Gastrocnemius medialis (tissue), 4 donors: ENCODE measurements at regions not wholly inside any gene's neighbourhood (a gene's known extent, or its start where the extent isn't known, plus 50 kb on each side); places are given as distances from the start of the nearest gene placed in this dataset.
"Not testable (repeated sequence)": the region's sequence is repeated elsewhere in the genome, so short reads cannot be mapped to it uniquely, and the experiment has no call there.

Source experiments
- POLR2A ChIP-seq, 2 donors: fragments of 450-650 bp; IDR thresholded peaks; one replicate each; pipeline ENCODE4 v1.6.1; 2017; ENCODE audit warnings: antibody characterized with exemption in 2 of 2, mild to moderate bottlenecking in 2 of 2, moderate library complexity in 2 of 2
- TF ChIP-seq, protein P1 (sequence below), 5 experiments: fragments of 450-650 bp in 3 of 5; fragments of 200-600 bp in 2 of 5; sonication (generic) in 2 of 5; IDR thresholded peaks in 4 of 5; conservative IDR thresholded peaks in 1 of 5; 1 replicate in 4 of 5; 2 replicates in 1 of 5; pipeline ENCODE4 v1.5.1; 2016 to 2019; ENCODE audit warnings: antibody characterized with exemption in 5 of 5, mild to moderate bottlenecking in 3 of 5, moderate library complexity in 3 of 5

- TF ChIP-seq, protein P1, sequence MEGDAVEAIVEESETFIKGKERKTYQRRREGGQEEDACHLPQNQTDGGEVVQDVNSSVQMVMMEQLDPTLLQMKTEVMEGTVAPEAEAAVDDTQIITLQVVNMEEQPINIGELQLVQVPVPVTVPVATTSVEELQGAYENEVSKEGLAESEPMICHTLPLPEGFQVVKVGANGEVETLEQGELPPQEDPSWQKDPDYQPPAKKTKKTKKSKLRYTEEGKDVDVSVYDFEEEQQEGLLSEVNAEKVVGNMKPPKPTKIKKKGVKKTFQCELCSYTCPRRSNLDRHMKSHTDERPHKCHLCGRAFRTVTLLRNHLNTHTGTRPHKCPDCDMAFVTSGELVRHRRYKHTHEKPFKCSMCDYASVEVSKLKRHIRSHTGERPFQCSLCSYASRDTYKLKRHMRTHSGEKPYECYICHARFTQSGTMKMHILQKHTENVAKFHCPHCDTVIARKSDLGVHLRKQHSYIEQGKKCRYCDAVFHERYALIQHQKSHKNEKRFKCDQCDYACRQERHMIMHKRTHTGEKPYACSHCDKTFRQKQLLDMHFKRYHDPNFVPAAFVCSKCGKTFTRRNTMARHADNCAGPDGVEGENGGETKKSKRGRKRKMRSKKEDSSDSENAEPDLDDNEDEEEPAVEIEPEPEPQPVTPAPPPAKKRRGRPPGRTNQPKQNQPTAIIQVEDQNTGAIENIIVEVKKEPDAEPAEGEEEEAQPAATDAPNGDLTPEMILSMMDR (IDR thresholded peaks at IDR 0.05 in 4 of 5, conservative IDR thresholded peaks at IDR 0.05 in 1 of 5) = not testable (repeated sequence)
- not testable (repeated sequence) for TF ChIP-seq POLR2A (IDR thresholded peaks at IDR 0.05)
Measured at GRCh38 chr12:31199476-31199875, 125.8 kb downstream of the DDX11 start.
